GM23338 (cell line): ENCODE measurements at regions not wholly inside any gene's neighbourhood (a gene's known extent, or its start where the extent isn't known, plus 50 kb on each side); places are given as distances from the start of the nearest gene placed in this dataset.

Experiments
- ATAC-seq: fragments of 200-7000 bp; cut with Tn5 transposase; 3 replicates; pipeline ENCODE4 v1.9.1; 2020
- DNase-seq: peaks from one replicate; pipeline ENCODE4 v3.0.0-alpha.2; 2015; ENCODE audit warnings: low spot score
- H2AFZ ChIP-seq: fragments of 200-600 bp; sonication (generic); 2 replicates; pipeline ENCODE4 v1.8.0; 2016; ENCODE audit warnings: antibody characterized with exemption, mild to moderate bottlenecking, moderate library complexity
- H3F3A ChIP-seq: fragments of 200-600 bp; sonication (generic); replicated peaks from 2 replicates; pipeline ENCODE4 v1.8.0; 2017; ENCODE audit warnings: antibody characterized with exemption, mixed run types, low read depth
- H3K27ac ChIP-seq: fragments of 200-600 bp; sonication (generic); 2 replicates; pipeline ENCODE4 v1.6.1; 2016; ENCODE audit warnings: low read depth
- H3K27me3 ChIP-seq: fragments of 200-600 bp; sonication (generic); 2 replicates; pipeline ENCODE4 v1.8.0; 2016; ENCODE audit warnings: mild to moderate bottlenecking, mixed run types, moderate library complexity; ENCODE audit not compliant: insufficient read depth
- H3K36me3 ChIP-seq: fragments of 200-600 bp; sonication (generic); 2 replicates; pipeline ENCODE4 v1.8.0; 2016; ENCODE audit warnings: mild to moderate bottlenecking; ENCODE audit not compliant: insufficient read depth
- H3K4me1 ChIP-seq: fragments of 200-600 bp; sonication (generic); 2 replicates; pipeline ENCODE4 v1.8.0; 2016; ENCODE audit warnings: mild to moderate bottlenecking, moderate library complexity; ENCODE audit not compliant: insufficient read depth
- H3K4me2 ChIP-seq: fragments of 200-600 bp; sonication (generic); 2 replicates; pipeline ENCODE4 v1.7.1; 2017; ENCODE audit warnings: mixed run types
- H3K4me3 ChIP-seq: fragments of 200-600 bp; sonication (generic); 2 replicates; pipeline ENCODE4 v1.6.1; 2016; ENCODE audit warnings: mixed run types
- H3K79me2 ChIP-seq: fragments of 200-600 bp; sonication (generic); replicated peaks from 2 replicates; pipeline ENCODE4 v1.8.0; 2017; ENCODE audit warnings: mild to moderate bottlenecking; ENCODE audit not compliant: insufficient read depth
- H3K9me2 ChIP-seq: fragments of 200-600 bp; sonication (generic); 2 replicates; pipeline ENCODE4 v1.8.0; 2017; ENCODE audit not compliant: insufficient read depth
- H4K20me1 ChIP-seq: fragments of 200-600 bp; sonication (generic); replicated peaks from 2 replicates; pipeline ENCODE4 v1.8.0; 2017; ENCODE audit warnings: mild to moderate bottlenecking; ENCODE audit not compliant: insufficient read depth
- H3K27ac Mint-ChIP-seq: 2 replicates; pipeline ENCODE4 v1.8.0; 2020; ENCODE audit warnings: inconsistent platforms, mild to moderate bottlenecking, moderate library complexity, mixed read lengths
- H3K27me3 Mint-ChIP-seq: 3 replicates; pipeline ENCODE4 v1.8.0; 2022; ENCODE audit warnings: low read depth, mild to moderate bottlenecking, moderate library complexity, mixed read lengths, inconsistent platforms; ENCODE audit not compliant: insufficient read depth, poor library complexity
- H3K36me3 Mint-ChIP-seq: 3 replicates; pipeline ENCODE4 v1.8.0; 2021; ENCODE audit warnings: low read depth, mild to moderate bottlenecking, inconsistent platforms, moderate library complexity, mixed read lengths
- H3K4me1 Mint-ChIP-seq: 3 replicates; pipeline ENCODE4 v1.8.0; 2020; ENCODE audit warnings: mild to moderate bottlenecking, inconsistent platforms, mixed read lengths
- H3K4me3 Mint-ChIP-seq: 3 replicates; pipeline ENCODE4 v1.8.0; 2021; ENCODE audit warnings: moderate library complexity, mild to moderate bottlenecking, inconsistent platforms, mixed read lengths
- H3K9me3 Mint-ChIP-seq: 3 replicates; pipeline ENCODE4 v1.8.0; 2020; ENCODE audit warnings: moderate library complexity, mild to moderate bottlenecking, inconsistent platforms, mixed read lengths
- CREB1 ChIP-seq: fragments of 250-450 bp; sonication (Bioruptor Pico); IDR thresholded peaks from 2 replicates; pipeline ENCODE4 v1.5.0; 2020; ENCODE audit warnings: low read depth, mild to moderate bottlenecking, moderate library complexity
- CTCF ChIP-seq, 2 experiments: fragments of 200-600 bp in 1 of 2; sonication (generic) in 1 of 2; conservative IDR thresholded peaks; 2 replicates each; pipeline versions ENCODE4 v1.5.1 to v1.6.1; 2016 to 2017; ENCODE audit warnings: antibody characterized with exemption in 2 of 2, low read depth in 2 of 2, mild to moderate bottlenecking in 2 of 2, moderate library complexity in 1 of 2
- ETS1 ChIP-seq: IDR thresholded peaks from 2 replicates; pipeline ENCODE4 v1.6.1; 2016; ENCODE audit warnings: antibody characterized with exemption
- EZH2 ChIP-seq: fragments of 200-600 bp; sonication (generic); IDR thresholded peaks from one replicate; pipeline ENCODE4 v1.8.0; 2017; ENCODE audit warnings: antibody characterized with exemption, mild to moderate bottlenecking, low read depth; ENCODE audit not compliant: unreplicated experiment
- EZH2phosphoT487 ChIP-seq: fragments of 200-600 bp; sonication (generic); IDR thresholded peaks from one replicate; pipeline ENCODE4 v1.8.1; 2018; ENCODE audit warnings: antibody characterized with exemption; ENCODE audit not compliant: unreplicated experiment
- JUNB ChIP-seq: IDR thresholded peaks from one replicate; pipeline ENCODE4 v1.6.1; 2016; ENCODE audit warnings: antibody characterized with exemption; ENCODE audit not compliant: unreplicated experiment
- NANOG ChIP-seq: IDR thresholded peaks from 2 replicates; pipeline ENCODE4 v1.6.1; 2016; ENCODE audit warnings: antibody characterized with exemption, borderline replicate concordance
- POLR2AphosphoS5 ChIP-seq: IDR thresholded peaks from 2 replicates; pipeline ENCODE4 v1.6.1; 2016; ENCODE audit warnings: antibody characterized with exemption, low read depth
- REST ChIP-seq: IDR thresholded peaks from one replicate; pipeline ENCODE4 v1.6.1; 2018; ENCODE audit warnings: antibody characterized with exemption; ENCODE audit not compliant: unreplicated experiment
- STAT1 ChIP-seq: IDR thresholded peaks from one replicate; pipeline ENCODE4 v1.6.1; 2016; ENCODE audit warnings: antibody characterized with exemption; ENCODE audit not compliant: unreplicated experiment
- ZNF114 ChIP-seq: fragments of 250-450 bp; sonication (Bioruptor Pico); IDR thresholded peaks from 2 replicates; pipeline ENCODE4 v1.5.0; 2020; ENCODE audit warnings: mild to moderate bottlenecking, moderate library complexity
- ZNF331 ChIP-seq: fragments of 250-450 bp; sonication (Bioruptor Pico); IDR thresholded peaks from 2 replicates; pipeline ENCODE4 v1.5.0; 2020; ENCODE audit warnings: low read depth, mild to moderate bottlenecking, moderate library complexity
- ZNF462 ChIP-seq: fragments of 250-450 bp; sonication (Bioruptor Pico); IDR thresholded peaks from 2 replicates; pipeline ENCODE4 v1.5.0; 2020; ENCODE audit warnings: mild to moderate bottlenecking, moderate library complexity

GRCh38 chr4:55020131-55020530 lies 105.3 kb downstream of the KDR start:
- H3K27me3 ChIP-seq = no peaks in the 10 kb centered on the region
- no peak overlapping the region for H2AFZ ChIP-seq
- DNase-seq (no peak), ATAC-seq (no peak)
- TF ChIP-seq ZNF462 (CRISPR knock-in tag) (no peak), REST (no peak), STAT1 (no peak), CREB1 (CRISPR knock-in tag) (no peak), NANOG (no peak), CTCF (conservative IDR thresholded peaks at IDR 0.05; ENCODE audit: low read depth in 2 of 2) (no peak), JUNB (no peak), ETS1 (no peak), ZNF331 (CRISPR knock-in tag) (no peak), EZH2 (no peak), EZH2phosphoT487 (no peak), ZNF114 (CRISPR knock-in tag) (no peak), POLR2AphosphoS5 (no peak)
- Mint-ChIP-seq H3K36me3 (no peaks in the 10 kb centered on the region), H3K4me3 (no peak overlapping the region), H3K4me1 (peaks cover 11% of the 10 kb centered on the region), H3K27me3 (peaks cover 1% of the 10 kb centered on the region), H3K27ac (no peak overlapping the region), H3K9me3 (no peaks in the 10 kb centered on the region)
- H3K4me3 ChIP-seq = no peak overlapping the region
- no peaks in the 10 kb centered on the region for H3K79me2 ChIP-seq
- H3K27ac ChIP-seq = no peak overlapping the region
- H4K20me1 ChIP-seq = no peaks in the 10 kb centered on the region
- peaks cover 16% of the 10 kb centered on the region for H3K9me2 ChIP-seq
- peaks cover 13% of the 10 kb centered on the region; the same call in 1 of the 2 replicates for H3K4me1 ChIP-seq
- H3F3A ChIP-seq = no peaks in the 10 kb centered on the region
- H3K36me3 ChIP-seq = no peaks in the 10 kb centered on the region
- H3K4me2 ChIP-seq = no peak overlapping the region
